Endothelial cell of umbilical vein (primary cell): ENCODE measurements at regions not wholly inside any gene's neighbourhood (a gene's known extent, or its start where the extent isn't known, plus 50 kb on each side); places are given as distances from the start of the nearest gene placed in this dataset.

Experiments
- CTCF ChIP-seq, 2 donors: IDR thresholded peaks; 1 replicate in 1 of 2; 2 replicates in 1 of 2; pipeline ENCODE4 v1.5.1; 2011; ENCODE audit warnings: low read length in 2 of 2, mild to moderate bottlenecking in 2 of 2, moderate library complexity in 2 of 2, control low read depth in 1 of 2, inconsistent platforms in 1 of 2, low read depth in 1 of 2; ENCODE audit not compliant: insufficient read depth in 1 of 2; ENCODE audit errors: extremely low read depth in 1 of 2
- EZH2 ChIP-seq: IDR thresholded peaks from 2 replicates; pipeline ENCODE4 v1.6.1; 2012; ENCODE audit warnings: borderline replicate concordance, low read depth, mild to moderate bottlenecking, moderate library complexity, low read length, inconsistent platforms; ENCODE audit not compliant: severe bottlenecking
- POLR2AphosphoS5 ChIP-seq: IDR thresholded peaks from 2 replicates; pipeline ENCODE4 v1.6.1; 2012; ENCODE audit warnings: low read depth, mild to moderate bottlenecking, control low read depth, low read length, moderate library complexity; ENCODE audit not compliant: insufficient read depth

- no peak for TF ChIP-seq POLR2AphosphoS5
- no peak for TF ChIP-seq CTCF (IDR thresholded peaks at IDR 0.05; ENCODE audit: extremely low read depth in 1 of 2, insufficient read depth in 1 of 2, low read depth in 1 of 2, low read length in 2 of 2)
- TF ChIP-seq EZH2: no peak
These were observed 488.9 kb downstream of the ISL1 start for GRCh38 chr5:51872144-51872543.
